ENCODE measurements at regions not wholly inside any gene's neighbourhood (a gene's known extent, or its start where the extent isn't known, plus 50 kb on each side); places are given as distances from the start of the nearest gene placed in this dataset.

- no peaks in the 10 kb centered on the region for H3K9me3 ChIP-seq
- no peaks in the 10 kb centered on the region for H3K27me3 ChIP-seq
- H3K4me3 ChIP-seq (ENCODE audit: low read depth in 1 of 2, low read length in 1 of 2), result no peak overlapping the region
- H3K27ac ChIP-seq, result no peak overlapping the region
- no peaks in the 10 kb centered on the region for H3K4me1 ChIP-seq (ENCODE audit: control insufficient read depth in 1 of 2, insufficient read depth in 1 of 2, low read depth in 1 of 2, low read length in 1 of 2)
- no peaks in the 10 kb centered on the region for H3K36me3 ChIP-seq
- TF ChIP-seq CTCF (IDR thresholded peaks at IDR 0.05), result no peak
Observed at GRCh38 chr5:175107865-175108264, 336.1 kb downstream of the DRD1 start.

DNA sequence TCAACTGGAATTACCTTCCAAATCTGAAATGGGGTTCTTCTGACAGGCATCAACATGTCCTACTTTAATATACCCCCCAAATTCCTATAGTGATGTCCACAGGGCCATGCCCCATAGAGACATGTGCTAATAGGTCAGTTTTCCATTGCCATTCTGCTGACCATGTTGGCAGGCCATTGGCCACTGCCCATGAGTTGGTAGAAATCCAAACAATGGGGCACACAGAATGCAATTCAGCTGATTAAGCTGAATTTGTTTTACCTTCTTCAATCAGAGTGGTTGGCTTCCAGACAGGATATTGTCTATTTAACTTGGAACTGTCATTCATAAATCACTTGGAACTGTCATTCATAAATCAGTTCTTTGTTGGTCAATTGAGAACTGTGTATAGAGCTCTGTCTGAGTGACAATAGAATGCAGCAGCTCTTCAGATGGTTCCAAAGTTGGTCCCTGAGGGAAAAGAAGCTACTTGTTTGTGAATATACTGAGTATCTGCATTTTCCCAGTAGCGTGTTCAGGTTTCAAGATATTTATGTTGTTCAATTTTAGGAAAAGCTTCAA, 336.9 kb downstream of the DRD1 start:
- TF ChIP-seq CTCF (IDR thresholded peaks at IDR 0.05), result no peak

DNA sequence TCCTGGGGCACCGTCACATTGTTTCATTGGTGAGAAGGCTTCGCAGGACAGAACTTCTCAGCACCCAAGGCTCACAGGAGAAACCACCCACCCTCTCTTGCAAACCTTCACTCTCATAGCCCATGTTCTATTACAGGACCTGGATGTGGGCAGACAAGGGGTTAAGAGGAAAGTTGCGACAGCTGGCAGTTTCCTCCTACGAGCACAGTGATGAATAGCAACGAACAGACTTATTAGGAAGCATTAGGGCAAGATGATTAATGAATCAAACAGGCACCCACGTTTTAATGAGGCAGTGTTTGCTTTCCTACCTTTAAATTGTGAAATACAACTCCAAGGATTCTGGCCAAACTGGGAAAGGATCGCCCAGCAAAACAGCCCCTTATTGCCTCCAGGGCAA, 339.3 kb downstream of the DRD1 start:
- TF ChIP-seq CTCF (IDR thresholded peaks at IDR 0.05), result no peak
- Histone ChIP-seq H3K9me3 (no peaks in the 10 kb centered on the region), H3K27me3 (no peaks in the 10 kb centered on the region), H3K4me1 (ENCODE audit: control insufficient read depth in 1 of 2, insufficient read depth in 1 of 2, low read depth in 1 of 2, low read length in 1 of 2) (no peaks in the 10 kb centered on the region), H3K36me3 (no peaks in the 10 kb centered on the region), H3K4me3 (ENCODE audit: low read depth in 1 of 2, low read length in 1 of 2) (no peak overlapping the region), H3K27ac (no peak overlapping the region)

More for the DNA sequence above, 336.9 kb downstream of the DRD1 start:
- Histone ChIP-seq H3K27me3 (no peaks in the 10 kb centered on the region), H3K9me3 (no peaks in the 10 kb centered on the region), H3K36me3 (no peaks in the 10 kb centered on the region), H3K4me3 (ENCODE audit: low read depth in 1 of 2, low read length in 1 of 2) (no peak overlapping the region), H3K4me1 (ENCODE audit: control insufficient read depth in 1 of 2, insufficient read depth in 1 of 2, low read depth in 1 of 2, low read length in 1 of 2) (no peaks in the 10 kb centered on the region), H3K27ac (no peak overlapping the region)

DNA sequence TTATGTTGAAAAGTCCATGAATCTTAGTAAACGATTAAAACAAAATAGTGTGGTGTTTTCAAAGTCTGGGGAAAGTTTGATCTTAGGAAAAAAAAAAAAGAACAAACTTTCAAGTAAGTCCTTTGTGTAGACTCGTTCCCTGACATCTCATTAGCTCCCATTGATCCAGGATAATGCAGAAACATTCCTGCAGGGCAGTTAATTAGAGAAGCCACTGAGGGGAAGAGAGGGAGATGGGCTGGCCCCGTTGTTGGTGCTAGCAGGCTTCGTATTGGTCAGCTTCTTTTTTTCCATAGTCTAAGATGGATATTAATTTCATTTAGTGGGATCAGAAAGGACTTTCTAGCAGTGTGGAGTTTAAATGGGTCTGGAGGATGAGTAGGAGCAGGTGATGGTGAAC, 340.2 kb downstream of the DRD1 start:
- H3K4me3 ChIP-seq (ENCODE audit: low read depth in 1 of 2, low read length in 1 of 2), result no peak overlapping the region
- H3K27me3 ChIP-seq, result no peaks in the 10 kb centered on the region
- H3K9me3 ChIP-seq, result no peaks in the 10 kb centered on the region
- no peaks in the 10 kb centered on the region for H3K4me1 ChIP-seq (ENCODE audit: control insufficient read depth in 1 of 2, insufficient read depth in 1 of 2, low read depth in 1 of 2, low read length in 1 of 2)
- TF ChIP-seq CTCF (IDR thresholded peaks at IDR 0.05), result no peak
- no peaks in the 10 kb centered on the region for H3K36me3 ChIP-seq
- no peak overlapping the region for H3K27ac ChIP-seq

- Histone ChIP-seq H3K36me3 (no peaks in the 10 kb centered on the region), H3K4me3 (ENCODE audit: low read depth in 1 of 2, low read length in 1 of 2) (no peak overlapping the region), H3K9me3 (no peaks in the 10 kb centered on the region), H3K4me1 (ENCODE audit: control insufficient read depth in 1 of 2, insufficient read depth in 1 of 2, low read depth in 1 of 2, low read length in 1 of 2) (no peaks in the 10 kb centered on the region), H3K27me3 (no peaks in the 10 kb centered on the region), H3K27ac (no peak overlapping the region)
- no peak for TF ChIP-seq CTCF (IDR thresholded peaks at IDR 0.05)
Observed at GRCh38 chr5:175102717-175103116, 341.3 kb downstream of the DRD1 start.

DNA sequence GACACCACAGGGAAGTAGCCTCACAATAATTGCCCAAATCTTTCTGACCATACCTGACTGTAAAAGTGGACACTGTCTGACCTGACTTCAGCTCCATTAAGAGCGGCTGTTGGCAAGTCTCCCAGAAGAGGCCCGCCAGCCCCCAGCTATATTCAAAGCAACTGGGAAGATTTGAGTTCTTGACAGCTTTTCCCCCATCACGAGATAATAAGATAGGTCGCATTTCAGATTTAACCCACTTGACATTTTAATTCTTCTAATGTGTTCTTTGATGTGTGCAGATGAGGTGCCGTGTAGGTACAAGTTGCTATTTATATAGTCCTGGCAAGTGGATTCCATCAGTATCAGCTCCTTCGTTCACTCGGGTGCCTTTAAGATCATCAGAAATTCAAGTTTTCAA, 345.7 kb downstream of the DRD1 start:
- H3K27ac ChIP-seq, result no peak overlapping the region
- no peaks in the 10 kb centered on the region for H3K9me3 ChIP-seq
- no peaks in the 10 kb centered on the region for H3K36me3 ChIP-seq
- no peak for TF ChIP-seq CTCF (IDR thresholded peaks at IDR 0.05)
- no peaks in the 10 kb centered on the region for H3K27me3 ChIP-seq
- no peak overlapping the region for H3K4me3 ChIP-seq (ENCODE audit: low read depth in 1 of 2, low read length in 1 of 2)
- H3K4me1 ChIP-seq (ENCODE audit: control insufficient read depth in 1 of 2, insufficient read depth in 1 of 2, low read depth in 1 of 2, low read length in 1 of 2), result no peaks in the 10 kb centered on the region
